ENCODE measurements at regions not wholly inside any gene's neighbourhood (a gene's known extent, or its start where the extent isn't known, plus 50 kb on each side); places are given as distances from the start of the nearest gene placed in this dataset.

GRCh38 chr19:30228113-30228834, 143.9 kb upstream of the ZNF536 start:
- TF ChIP-seq, protein P1, sequence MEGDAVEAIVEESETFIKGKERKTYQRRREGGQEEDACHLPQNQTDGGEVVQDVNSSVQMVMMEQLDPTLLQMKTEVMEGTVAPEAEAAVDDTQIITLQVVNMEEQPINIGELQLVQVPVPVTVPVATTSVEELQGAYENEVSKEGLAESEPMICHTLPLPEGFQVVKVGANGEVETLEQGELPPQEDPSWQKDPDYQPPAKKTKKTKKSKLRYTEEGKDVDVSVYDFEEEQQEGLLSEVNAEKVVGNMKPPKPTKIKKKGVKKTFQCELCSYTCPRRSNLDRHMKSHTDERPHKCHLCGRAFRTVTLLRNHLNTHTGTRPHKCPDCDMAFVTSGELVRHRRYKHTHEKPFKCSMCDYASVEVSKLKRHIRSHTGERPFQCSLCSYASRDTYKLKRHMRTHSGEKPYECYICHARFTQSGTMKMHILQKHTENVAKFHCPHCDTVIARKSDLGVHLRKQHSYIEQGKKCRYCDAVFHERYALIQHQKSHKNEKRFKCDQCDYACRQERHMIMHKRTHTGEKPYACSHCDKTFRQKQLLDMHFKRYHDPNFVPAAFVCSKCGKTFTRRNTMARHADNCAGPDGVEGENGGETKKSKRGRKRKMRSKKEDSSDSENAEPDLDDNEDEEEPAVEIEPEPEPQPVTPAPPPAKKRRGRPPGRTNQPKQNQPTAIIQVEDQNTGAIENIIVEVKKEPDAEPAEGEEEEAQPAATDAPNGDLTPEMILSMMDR (IDR thresholded peaks at IDR 0.05; ENCODE audit: borderline replicate concordance, insufficient read depth, low read depth, low read length) = no peak
- no peak overlapping the region for H3K4me3 ChIP-seq (ENCODE audit: low read depth, low read length)

GRCh38 chr19:30228835-30229524, 143.2 kb upstream of the ZNF536 start:
- H3K4me3 ChIP-seq (ENCODE audit: low read depth, low read length) = no peak overlapping the region

DNA sequence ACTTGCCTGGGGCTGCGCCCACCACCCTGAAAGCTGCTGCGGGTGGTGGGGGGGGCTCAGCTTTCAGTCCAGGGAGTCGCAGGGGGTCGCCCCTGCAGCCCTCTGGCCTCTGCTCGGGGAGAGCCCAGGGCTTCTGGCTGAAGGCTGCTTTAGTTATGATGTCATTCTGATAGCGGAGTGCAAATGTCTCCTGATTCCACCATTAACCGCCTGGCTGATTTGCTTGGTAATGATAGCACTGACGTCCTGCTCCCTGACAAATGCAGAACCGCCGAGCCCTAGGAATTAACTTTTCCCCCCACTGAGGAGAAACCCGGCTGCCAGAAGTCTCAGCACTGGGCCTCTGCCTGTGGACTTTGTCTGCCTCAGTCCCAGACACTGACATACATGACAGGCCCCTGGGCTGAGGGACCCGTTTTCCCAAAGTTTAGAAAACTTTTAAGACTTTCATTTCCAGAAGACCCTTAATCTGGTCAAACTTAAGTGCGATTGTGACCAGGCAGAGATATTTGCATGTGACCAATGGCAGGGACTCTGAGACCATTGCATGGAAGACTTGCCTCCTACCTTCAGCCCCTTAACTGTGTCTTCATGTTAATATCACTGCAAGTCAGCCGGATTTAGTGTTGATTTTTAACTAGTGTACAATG, 142.5 kb upstream of the ZNF536 start:
- no peak overlapping the region for H3K4me3 ChIP-seq (ENCODE audit: low read depth, low read length)
- TF ChIP-seq, protein P1 (IDR thresholded peaks at IDR 0.05; ENCODE audit: borderline replicate concordance, insufficient read depth, low read depth, low read length) = no peak

More at GRCh38 chr19:30228835-30229524, 143.2 kb upstream of the ZNF536 start:
- TF ChIP-seq, protein P1 (IDR thresholded peaks at IDR 0.05; ENCODE audit: borderline replicate concordance, insufficient read depth, low read depth, low read length) = no peak

- H3K4me3 ChIP-seq (ENCODE audit: low read depth, low read length) = no peak overlapping the region
- TF ChIP-seq, protein P1 (IDR thresholded peaks at IDR 0.05; ENCODE audit: borderline replicate concordance, insufficient read depth, low read depth, low read length) = no peak
Observed at GRCh38 chr19:30231408-30232318, 140.5 kb upstream of the ZNF536 start.

- H3K4me3 ChIP-seq (ENCODE audit: low read depth, low read length) = no peak overlapping the region
- TF ChIP-seq, protein P1 (IDR thresholded peaks at IDR 0.05; ENCODE audit: borderline replicate concordance, insufficient read depth, low read depth, low read length) = no peak
Observed at GRCh38 chr19:30233375-30233774, 138.8 kb upstream of the ZNF536 start.

DNA sequence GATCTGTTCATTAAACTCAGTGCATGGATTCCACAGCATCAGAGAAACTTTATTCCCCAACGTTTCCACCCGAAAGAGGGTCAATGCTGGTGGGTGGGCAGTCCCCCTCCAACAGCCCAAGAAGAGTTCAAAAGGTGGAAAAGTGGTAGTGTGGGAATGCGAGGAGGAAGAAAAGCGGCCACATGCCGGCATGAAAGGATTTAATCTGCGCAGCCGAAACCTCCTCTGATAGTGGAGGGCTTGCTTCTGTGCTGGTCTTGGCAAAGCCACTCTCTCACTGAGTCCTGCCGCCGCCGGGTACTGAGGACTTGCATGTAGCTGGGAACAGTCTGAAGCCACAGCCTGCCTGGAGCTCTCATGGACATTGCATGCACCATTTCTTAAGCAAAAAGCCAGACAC, 136.2 kb upstream of the ZNF536 start:
- TF ChIP-seq, protein P1 (IDR thresholded peaks at IDR 0.05; ENCODE audit: borderline replicate concordance, insufficient read depth, low read depth, low read length) = no peak
- no peak overlapping the region for H3K4me3 ChIP-seq (ENCODE audit: low read depth, low read length)
